GM19395 (cell line): ENCODE measurements at regions not wholly inside any gene's neighbourhood (a gene's known extent, or its start where the extent isn't known, plus 50 kb on each side); places are given as distances from the start of the nearest gene placed in this dataset.

Experiments used
- ATAC-seq: cut with Tn5 transposase; IDR thresholded peaks from one replicate; pipeline ENCODE4 v1.9.1; 2021; ENCODE audit warnings: mild to moderate bottlenecking, moderate library complexity; ENCODE audit not compliant: unreplicated experiment

GRCh38 chr3:117117188-117117936, 407.8 kb downstream of the TUSC7 start:
- ATAC-seq, result no peak

- ATAC-seq, result no peak
Observed at GRCh38 chr3:117118604-117119003, 409.0 kb downstream of the TUSC7 start.

- no peak for ATAC-seq
Observed at GRCh38 chr3:117120014-117120413, 410.4 kb downstream of the TUSC7 start.

- ATAC-seq, result no peak
Observed at GRCh38 chr3:117122609-117123008, 413.0 kb downstream of the TUSC7 start.

GRCh38 chr3:117126460-117126859, 416.9 kb downstream of the TUSC7 start:
- ATAC-seq, result no peak

GRCh38 chr3:117126946-117127546, 417.5 kb downstream of the TUSC7 start:
- no peak for ATAC-seq

- ATAC-seq, result no peak
Observed at GRCh38 chr3:117128133-117128532, 418.6 kb downstream of the TUSC7 start.

GRCh38 chr3:117128872-117129271, 419.3 kb downstream of the TUSC7 start:
- ATAC-seq, result no peak

- ATAC-seq, result no peak
Observed at GRCh38 chr3:117129516-117129915, 419.9 kb downstream of the TUSC7 start.

GRCh38 chr3:117130222-117130621, 420.6 kb downstream of the TUSC7 start:
- ATAC-seq, result no peak

- no peak for ATAC-seq
Observed at GRCh38 chr3:117131259-117131658, 421.7 kb downstream of the TUSC7 start.

GRCh38 chr3:117133066-117133465, 423.5 kb downstream of the TUSC7 start:
- ATAC-seq, result no peak

- no peak for ATAC-seq
Observed at GRCh38 chr3:117135207-117135606, 425.6 kb downstream of the TUSC7 start.

GRCh38 chr3:117136003-117136402, 426.4 kb downstream of the TUSC7 start:
- ATAC-seq, result no peak

- no peak for ATAC-seq
Observed at GRCh38 chr3:117137065-117137464, 427.5 kb downstream of the TUSC7 start.

- no peak for ATAC-seq
Observed at GRCh38 chr3:117139681-117140080, 430.1 kb downstream of the TUSC7 start.

GRCh38 chr3:117141812-117142211, 432.2 kb downstream of the TUSC7 start:
- ATAC-seq, result no peak

- ATAC-seq, result no peak
Observed at GRCh38 chr3:117144853-117145252, 435.3 kb downstream of the TUSC7 start.

- ATAC-seq, result no peak
Observed at GRCh38 chr3:117145677-117146076, 436.1 kb downstream of the TUSC7 start.

- ATAC-seq, result no peak
Observed at GRCh38 chr3:117146571-117146970, 437.0 kb downstream of the TUSC7 start.

GRCh38 chr3:117149584-117149983, 440.0 kb downstream of the TUSC7 start:
- ATAC-seq, result no peak

- ATAC-seq, result no peak
Observed at GRCh38 chr3:117150628-117151027, 441.0 kb downstream of the TUSC7 start.

- ATAC-seq, result no peak
Observed at GRCh38 chr3:117160176-117160575, 450.6 kb downstream of the TUSC7 start.
